Hematopoietic multipotent progenitor cell treated with erythropoietin and hydrocortisone succinate and interleukin-3 and kit ligand, for 17 days (in vitro differentiated cells): ENCODE measurements at regions not wholly inside any gene's neighbourhood (a gene's known extent, or its start where the extent isn't known, plus 50 kb on each side); places are given as distances from the start of the nearest gene placed in this dataset.
"Not testable (repeated sequence)": the region's sequence is repeated elsewhere in the genome, so short reads cannot be mapped to it uniquely, and the experiment has no call there.

Source experiments
- DNase-seq: peaks from one replicate; pipeline ENCODE4 v3.0.0-alpha.2; 2015; ENCODE audit warnings: low spot score

DNA sequence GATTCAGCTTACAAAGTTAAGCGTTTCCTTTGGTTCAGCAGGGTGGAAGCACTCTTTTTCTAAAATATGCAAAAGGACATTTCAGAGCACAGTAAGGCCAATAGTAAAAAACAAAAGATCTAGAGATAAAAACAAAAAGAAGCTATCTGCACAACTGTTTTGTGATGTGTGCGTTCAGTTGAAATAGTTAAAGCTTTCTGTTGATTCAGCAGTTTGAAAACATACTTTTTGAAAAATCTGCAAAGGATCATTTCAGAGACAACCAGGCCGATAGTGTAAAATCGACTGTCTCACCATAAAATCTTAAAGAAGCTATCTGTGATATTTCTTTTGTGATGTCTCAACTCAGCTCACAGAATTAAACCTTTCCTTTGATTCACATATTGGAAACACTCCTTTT is 300.0 kb upstream of the ALG10B start:
- no peak for DNase-seq

DNA sequence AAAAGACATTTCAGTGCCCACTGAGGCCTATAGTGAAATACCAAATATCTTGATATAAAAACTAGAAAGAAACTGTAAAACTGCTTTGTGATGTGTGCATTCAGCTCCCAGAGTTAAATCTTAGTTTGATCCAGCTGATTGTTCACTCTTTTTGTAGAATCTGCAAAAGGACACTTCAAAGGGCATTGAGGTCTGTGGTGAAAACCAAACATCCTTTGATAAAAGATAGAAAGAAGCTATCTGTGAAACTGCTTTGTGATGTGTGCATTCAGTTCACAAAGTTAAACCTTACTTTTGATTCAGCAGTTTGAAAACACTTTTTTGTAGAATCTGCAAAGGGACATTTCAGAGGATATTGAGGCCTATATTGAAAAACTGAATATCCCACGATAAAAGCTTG is 290.7 kb upstream of the ALG10B start:
- no peak for DNase-seq

DNA sequence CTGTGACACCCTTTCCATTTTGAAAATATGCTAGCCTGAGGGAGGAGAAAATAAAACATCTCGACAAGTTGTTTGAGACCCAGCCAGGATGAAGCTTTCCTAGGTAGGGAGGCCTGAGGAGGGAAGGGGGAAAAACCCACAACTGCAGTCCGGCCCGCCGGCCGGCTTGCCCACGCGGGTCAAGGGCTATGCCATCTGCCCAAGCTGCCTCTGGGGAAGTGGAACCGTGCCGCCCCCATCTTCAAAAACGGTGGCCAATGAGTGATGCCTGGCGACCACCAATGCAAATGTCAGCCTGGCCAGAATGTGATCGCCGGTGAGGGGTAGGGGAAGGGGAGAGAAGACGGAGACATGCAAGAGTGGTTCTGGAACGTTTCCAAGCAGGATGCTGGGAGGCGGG is 263.5 kb upstream of the ALG10B start:
- DNase-seq = no peak

DNA sequence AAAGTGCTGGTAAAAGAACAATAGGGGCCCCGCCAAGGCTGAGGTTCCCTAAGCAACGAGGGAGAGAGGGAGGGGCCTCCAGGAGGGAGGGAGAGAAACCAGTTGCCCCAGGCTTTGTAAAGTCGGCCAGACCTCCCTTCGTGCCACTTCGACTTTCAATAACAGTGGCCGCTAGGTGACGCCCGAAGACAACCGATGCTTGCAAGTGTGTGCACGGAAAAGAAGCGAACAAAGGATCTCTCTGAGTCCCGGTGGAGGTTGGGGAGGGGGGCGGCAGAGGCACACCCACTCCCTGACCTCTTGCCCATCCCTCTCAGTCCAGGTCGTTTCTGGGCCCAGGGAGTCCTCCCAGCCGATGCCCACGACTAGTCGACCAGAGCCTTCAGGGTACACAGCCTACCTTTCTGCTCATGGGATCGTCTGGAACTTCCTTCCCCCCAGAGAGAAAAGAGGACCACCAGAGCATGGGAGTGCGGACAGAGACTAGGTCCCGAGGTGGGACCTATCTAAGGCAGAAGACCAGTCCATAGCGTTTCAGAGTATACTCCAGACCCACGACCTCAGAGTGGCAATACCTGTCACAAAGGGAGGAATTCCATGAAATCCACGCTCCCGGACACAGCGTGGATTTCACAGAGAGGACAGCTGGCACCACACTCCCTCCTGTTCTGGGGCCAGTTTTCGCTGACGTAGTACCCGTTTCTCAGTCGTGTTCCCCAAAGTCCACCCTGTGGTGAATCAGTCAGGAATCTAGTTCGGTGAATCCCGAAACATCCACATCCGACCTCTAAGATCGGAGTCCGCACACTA is 262.7 kb upstream of the ALG10B start:
- DNase-seq = no peak

DNA sequence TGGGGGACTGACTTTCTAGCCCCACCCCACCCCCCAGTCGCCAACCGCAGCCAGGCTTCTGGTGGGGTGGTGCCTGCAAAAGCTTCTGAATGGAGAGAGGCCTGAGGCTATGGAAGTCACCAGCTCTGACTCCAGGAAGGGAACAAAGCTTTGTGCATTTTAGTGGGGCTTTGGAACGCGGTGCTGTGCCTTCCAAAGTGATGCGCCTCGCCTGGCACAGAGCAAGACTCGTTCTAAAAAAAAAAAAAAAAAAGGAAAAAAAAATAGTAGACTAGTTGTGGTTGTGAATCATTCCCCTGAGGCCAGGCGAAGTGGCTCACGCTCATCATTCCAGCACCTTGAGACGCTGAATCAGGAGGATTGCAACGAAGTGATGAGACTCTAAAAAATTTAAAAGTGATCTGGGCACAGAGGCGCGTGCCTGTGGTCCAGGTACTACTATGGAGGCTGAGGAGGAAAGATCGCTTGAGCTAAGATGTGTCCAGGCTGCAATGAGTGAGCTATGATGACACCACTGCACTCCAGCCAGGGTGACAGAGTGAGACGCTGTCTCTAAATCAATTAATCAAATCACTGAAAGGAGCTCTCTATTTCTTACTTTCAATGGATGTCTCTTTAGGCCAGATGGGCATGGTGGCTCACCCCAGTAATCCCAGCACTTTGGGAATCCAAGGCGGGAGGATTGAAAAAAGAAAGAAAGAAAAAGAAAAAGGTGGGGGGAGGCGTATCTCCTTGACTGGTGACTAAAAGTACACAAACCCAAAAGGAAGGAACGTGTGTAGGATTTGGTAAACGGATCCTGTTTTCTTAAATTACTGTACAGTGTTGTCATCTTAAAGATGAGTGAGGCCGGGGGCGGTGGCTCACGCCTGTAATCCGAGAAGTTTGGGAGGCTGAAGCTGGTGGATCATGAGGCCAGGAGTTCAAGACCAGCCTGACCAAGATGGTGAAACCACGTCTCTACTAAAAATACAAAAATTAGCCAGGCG is 259.6 kb upstream of the ALG10B start:
- no peak for DNase-seq

DNA sequence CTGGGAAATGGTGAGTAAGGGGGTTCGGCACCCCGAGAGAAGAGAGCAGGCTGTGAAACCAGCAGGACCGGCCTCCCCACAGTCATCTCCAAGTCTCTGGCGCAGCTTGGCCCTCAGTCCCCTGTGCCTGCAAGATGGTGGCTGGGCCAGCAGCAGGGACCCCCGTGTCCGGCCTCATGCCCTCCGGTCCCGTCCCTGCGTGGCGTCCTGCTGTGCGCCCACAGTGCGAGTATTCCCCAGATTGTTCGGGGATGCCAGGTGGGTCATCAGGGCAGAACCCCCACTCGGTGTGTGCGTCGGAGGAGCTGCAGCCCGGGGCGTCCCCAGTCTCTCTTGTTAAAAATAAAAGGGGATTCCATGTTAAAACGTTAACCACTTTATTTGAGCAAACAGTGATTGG is 216.9 kb upstream of the ALG10B start:
- DNase-seq = no peak

DNA sequence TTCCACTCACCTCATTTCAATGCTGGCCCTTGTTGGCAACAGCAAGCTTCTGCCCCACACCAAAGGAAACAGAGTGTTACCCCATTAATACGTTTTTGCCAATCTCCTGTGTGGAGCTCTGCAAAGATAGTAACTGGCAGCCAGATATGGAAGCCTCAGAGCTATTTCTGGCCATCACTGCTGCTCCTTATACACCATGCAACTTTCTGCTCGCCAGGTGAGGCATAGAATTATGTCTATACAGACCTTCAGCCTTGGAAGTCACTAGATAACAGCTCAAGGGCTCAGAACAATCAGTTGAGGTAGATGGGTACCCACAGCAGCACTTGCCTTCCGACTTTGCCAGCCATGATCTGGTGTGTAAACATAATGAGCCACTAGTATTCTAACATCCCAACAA is 214.8 kb upstream of the ALG10B start:
- no peak for DNase-seq

DNA sequence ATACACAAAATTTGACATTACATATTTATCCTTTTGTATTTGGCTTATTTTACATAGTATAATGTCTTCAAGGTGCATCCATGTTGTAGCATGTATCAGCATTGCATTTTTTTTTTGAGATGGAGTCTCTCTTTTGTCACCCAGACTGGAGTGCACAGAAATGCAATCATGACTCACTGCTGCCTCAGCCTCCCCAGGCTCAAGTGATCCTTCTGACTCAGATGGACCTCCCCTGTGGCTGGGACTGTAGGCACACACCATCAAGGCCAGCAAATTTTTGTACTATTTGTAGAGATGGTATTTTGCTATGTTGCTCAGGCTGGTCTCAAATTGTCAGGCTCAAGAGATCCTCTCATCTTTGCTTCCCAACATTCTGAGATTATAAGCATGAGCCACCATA is 214.4 kb upstream of the ALG10B start:
- no peak for DNase-seq

DNA sequence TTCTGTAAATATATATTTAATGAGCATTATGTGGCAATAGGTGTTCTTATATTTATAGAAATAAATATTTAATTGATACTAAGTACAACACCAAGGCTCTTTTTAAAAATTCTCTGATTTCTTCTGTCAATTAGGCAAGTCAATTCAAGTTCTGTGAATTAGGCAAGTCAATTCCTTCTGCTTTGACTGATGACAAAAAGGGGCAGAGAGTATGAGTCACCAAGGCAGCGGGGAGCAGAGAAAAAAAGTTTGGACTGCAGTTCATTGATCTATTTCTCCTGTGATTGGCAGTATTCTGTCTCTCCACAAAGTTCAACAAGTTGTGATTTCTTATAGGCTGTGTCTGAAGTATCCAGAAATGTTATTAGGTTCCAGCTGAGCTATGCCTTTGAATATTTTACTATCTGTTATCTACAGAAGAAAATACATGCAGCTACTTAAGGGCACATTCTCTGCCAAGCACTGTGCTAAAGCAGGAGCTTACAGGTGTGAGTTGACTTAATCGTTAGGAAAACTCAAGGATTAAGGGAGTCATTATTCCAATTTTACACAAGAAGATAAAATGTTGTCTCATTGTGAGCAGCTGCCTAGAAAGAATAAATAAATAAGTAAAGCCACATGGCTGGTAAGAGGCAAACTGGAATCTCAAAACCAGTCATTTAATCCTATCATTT is 206.4 kb upstream of the ALG10B start:
- DNase-seq = no peak

DNA sequence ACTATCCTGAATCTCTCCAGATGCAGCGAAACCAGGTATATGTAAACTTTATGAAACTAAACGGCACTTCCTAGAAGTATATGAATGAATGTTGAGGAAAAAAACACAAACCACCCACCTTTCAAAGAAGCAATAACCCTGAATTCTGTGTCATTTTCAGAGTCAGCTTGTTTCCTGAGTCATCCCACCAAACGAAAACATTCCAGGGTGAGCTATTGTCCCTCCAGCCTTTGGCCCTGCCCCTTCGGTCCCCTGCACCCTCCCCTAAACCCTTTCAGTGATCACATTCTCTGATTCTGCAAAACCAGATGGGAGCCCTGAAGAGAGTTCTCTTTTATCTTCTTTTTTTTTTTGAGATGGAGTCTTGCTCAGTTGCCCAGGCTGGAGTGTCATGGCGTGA is 202.6 kb upstream of the ALG10B start:
- no peak for DNase-seq

DNA sequence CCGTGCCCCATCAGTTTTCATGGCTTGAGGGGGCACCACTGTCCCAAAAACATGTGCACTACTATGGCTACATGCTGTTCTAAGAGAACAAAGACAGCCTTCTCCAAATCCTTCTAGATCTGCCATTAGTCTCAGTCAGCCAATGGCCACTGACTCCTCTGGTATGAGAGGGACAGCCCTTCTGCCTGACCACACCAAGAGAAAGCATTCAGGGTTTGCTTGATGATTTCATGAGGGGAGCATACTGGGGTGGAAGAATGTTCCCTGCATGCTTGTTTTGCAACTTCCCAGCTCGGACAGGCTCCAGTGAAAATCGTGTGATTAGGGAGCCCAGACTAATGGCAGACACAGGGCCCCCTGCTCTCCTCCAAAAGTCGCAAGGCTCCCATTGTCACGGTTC is 199.6 kb upstream of the ALG10B start:
- no peak for DNase-seq

DNA sequence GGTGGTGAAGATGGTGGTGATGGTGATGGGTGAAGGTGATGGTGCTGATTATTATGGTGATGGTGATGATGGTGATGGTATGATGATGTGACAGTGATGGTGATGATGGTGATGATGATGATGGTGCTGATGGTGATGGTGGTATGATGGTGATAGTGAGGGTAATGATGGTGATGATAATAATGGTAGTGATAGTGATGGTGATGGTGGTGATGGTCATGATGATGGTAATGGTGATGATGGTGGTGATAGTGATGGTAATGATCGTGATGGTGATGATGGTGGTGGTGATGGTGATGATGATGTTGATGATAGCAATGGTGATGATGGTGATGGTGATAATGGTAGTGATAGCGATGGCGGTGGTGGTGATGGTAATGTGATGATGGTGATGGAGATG is 197.9 kb upstream of the ALG10B start:
- DNase-seq = no peak

DNA sequence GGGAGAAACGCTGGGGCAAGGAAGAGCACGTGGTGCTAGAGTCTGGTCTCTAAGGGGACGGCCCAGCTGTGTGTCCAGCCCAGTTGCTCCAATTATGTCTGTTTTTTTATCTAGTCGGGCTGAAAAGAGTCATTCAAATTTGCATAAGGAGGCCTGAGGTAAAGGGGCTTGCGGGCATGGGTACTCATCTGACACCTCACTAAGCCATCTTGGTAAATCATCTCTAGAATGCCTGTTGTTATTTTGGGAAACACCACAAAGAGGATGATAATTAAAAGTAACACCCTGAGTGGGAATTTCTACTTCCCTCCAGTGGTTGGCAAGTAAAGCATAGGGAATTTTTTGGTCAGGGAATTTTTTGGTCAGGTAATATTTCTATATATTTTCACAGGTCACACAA is 196.1 kb upstream of the ALG10B start:
- DNase-seq = no peak

DNA sequence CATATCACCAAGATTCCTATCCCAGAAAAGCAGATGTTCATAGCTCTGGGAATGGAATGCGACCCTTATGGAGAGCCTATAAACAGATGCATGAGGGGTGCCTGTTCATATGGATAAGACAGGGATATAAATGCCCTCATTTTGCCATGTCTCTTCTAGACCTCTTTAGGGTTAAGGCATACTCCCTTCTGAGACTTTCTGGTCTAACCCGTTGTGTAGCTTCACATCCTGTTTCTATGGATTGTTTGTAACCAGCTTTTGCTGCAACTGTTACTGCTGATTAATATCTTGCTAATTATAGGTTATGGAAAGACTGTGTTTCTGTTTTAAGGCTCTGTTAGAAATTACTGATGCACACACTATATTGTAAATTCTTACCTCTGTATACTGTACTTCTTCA is 193.5 kb upstream of the ALG10B start:
- DNase-seq = not testable (repeated sequence)

DNA sequence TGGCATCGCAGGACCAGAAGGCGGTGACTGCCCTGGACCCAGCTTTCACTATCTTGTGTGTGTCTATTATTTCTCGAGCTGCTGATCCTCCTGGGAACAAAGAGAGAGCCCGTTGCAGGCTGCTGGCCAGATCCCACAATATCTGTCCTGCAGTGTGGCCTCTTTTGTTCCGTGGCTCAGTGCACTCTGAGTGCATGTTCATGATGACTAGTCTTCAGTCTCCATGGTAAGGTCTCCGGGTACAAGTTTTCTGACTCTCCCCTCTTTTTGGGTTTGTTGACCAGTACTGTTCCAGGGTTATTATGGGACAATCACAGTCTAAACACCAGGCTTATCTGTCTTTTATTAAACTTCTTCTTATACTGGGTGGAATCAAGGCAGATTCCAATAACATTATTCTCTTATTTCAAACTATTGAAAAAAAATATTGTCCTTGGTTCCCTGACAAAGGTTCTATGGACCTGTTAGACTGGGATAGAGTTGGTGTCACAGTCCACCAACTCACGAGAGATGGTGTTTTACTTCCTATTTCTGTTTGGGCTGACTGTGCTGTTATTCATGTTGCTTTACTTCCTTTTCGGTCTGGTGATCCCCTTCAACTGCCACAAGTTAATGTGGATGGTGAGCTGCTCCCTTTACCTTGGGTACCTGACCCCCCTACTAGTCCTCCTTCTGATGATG is 192.9 kb upstream of the ALG10B start:
- no peak for DNase-seq

DNA sequence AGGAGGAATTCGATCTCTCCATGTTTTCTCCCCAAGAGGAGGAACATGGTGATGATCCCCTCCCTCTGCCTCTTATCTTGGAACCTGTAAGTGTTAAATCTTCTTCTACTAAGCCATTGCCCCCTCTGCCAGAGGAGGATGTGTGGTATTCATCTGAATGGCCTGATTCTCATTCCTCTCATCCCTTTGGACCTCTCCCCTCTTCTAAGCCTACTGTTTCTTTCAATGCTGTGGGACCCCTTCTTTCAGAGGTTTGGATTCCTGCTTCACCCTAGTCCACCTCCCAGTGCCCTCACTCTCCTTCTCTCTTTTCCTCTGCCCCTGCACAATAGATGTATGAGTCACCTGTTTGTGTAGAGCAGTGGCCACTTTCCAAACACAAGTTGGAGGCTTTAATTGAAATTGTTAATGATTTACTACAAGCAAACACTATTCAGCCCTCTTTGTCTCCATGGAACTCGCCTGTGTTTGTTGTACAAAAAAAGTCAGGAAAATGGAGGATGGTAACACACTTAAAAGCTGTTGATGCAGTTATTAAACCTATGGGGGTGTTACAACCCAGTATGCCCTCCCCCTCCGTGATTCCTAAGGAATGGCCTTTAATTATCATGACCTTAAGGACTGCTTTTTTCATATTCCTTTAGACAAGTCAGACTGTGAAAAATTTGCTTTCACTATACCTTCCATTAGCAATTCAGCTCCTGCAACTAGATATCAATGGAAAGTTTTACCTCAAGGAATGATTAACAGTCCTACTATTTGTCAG is 192.1 kb upstream of the ALG10B start:
- DNase-seq = no peak

DNA sequence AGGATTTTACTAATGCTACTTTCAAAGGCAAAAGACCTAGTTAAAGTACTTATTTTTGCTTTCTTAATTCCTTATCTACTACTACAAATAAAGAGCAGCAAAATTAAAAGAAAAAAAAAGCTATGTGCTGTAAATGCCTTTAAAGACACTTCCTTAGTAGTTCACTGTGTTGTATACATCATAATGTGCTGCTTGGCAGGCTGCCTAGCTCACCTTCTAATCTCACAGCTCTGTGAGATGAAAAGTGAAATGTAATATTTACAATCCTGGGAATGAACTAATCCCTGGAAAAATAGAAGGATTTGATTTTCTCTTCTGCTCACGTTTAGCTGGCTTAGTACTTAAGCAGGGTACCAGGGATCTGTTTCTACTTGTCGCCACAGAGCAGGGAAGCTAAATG is 184.4 kb upstream of the ALG10B start:
- DNase-seq = no peak

DNA sequence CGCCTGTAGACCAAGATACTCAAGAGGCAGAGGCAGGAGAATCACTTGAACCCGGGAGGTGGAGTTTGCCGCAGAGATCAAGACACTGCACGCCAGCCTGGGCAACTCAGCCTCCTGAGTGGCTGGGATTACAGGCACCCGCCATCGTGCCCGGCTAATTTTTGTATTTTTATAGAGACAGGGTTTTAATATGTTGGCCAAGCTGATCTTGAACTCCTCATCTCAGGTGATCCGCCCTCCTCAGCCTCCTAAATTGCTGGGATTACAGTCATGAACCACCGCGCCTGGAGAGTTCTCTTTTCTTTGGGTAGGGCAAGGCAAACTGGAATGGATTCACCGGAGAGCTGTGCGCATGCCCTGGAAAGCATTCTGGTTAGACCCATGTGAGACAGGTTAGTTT is 179.3 kb upstream of the ALG10B start:
- DNase-seq = no peak

DNA sequence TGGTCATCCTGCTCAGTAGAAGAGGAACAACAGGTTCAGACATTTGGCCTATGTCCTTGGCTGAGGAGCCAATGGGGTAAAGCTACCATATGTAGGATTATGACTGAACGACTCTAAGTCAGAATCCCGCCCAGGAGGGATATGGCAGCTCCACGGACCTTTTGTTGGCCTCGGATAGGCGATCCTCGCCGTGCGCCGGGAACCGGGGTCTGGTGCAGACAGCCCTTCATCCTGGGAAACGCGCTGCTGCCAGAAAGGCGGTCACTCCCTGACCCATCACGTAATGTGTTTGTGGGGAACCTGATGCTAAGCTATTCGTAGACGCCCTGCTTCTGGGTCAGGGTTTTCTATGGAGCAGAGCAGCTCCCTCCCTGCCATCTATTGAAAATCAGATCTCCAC is 178.9 kb upstream of the ALG10B start:
- DNase-seq = no peak

DNA sequence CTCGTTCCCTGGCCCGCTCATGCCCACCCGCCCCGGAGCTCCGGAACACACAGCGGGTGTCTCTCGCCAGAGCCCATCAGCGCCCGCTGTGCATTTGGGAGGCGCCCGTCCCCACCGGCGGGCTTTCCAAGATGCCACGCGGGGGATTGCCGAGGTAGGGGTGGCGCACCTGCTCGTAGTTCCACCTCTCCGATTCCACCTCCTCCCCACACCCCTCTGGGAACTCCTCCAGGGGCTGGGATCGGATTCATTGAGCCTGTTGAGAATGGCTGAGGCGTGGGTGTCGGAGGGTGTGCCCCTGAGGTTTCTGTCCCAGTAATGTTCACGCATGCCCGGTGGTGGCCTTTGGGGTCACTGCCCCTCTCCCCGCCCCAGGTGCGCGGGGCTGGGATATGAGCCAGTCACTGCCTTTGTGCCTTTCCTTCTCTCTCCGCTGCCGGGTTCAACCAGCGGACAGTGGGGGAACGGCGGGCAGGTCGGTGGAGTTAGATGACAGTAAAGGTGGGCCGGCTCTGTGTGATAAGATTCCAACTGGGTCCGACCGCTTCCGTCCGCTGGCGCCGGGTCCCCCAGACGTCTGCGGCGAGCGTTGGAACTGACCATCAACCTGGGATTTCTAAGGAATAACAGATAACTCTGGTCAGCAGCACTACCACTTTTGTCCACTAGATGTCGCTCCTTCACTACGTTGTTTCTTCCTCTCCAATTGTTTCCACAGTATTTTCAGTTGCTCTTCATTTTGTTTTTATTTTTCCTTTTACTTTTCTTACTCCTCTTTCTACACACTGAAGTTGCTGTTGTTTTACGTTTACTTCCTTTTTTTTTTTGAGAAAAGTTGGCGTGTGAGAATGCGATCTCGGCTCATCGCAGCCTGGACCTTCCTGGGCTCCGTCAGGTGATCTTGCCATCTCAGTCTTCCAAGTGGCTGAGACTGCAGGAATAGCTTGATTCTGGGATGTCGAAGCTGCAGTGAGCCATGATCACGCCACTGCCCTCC is 178.1 kb upstream of the ALG10B start:
- DNase-seq = peak; percentile 64
